ENCODE measurements at regions not wholly inside any gene's neighbourhood (a gene's known extent, or its start where the extent isn't known, plus 50 kb on each side); places are given as distances from the start of the nearest gene placed in this dataset.

DNA sequence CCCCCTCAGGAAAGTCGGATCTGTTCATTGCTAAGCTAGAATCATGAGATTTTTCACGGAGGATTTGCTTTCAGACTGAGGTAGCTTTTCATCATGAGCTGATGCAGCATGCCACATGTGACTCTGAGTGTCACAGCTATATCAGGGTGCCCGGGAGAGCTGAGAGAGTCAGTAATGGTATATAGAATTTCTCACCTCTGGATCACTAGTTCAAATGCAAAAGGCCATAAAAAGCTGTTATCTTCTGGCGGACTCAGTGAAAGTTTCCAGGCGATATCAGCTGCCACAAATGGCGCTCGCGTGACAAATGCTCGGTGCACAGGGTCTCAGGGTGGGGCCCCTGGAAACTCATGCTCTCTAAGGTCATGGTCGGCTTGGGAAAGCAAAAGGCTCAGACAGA is 150.1 kb downstream of the DHX15 start:
- TF ChIP-seq, protein P1, sequence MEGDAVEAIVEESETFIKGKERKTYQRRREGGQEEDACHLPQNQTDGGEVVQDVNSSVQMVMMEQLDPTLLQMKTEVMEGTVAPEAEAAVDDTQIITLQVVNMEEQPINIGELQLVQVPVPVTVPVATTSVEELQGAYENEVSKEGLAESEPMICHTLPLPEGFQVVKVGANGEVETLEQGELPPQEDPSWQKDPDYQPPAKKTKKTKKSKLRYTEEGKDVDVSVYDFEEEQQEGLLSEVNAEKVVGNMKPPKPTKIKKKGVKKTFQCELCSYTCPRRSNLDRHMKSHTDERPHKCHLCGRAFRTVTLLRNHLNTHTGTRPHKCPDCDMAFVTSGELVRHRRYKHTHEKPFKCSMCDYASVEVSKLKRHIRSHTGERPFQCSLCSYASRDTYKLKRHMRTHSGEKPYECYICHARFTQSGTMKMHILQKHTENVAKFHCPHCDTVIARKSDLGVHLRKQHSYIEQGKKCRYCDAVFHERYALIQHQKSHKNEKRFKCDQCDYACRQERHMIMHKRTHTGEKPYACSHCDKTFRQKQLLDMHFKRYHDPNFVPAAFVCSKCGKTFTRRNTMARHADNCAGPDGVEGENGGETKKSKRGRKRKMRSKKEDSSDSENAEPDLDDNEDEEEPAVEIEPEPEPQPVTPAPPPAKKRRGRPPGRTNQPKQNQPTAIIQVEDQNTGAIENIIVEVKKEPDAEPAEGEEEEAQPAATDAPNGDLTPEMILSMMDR (IDR thresholded peaks at IDR 0.05) = no peak
- TF ChIP-seq EZH2phosphoT487 (IDR thresholded peaks at IDR 0.05) = no peak

Data from neural progenitor cell (in vitro differentiated cells).